GM12864 (cell line): ENCODE measurements at regions not wholly inside any gene's neighbourhood (a gene's known extent, or its start where the extent isn't known, plus 50 kb on each side); places are given as distances from the start of the nearest gene placed in this dataset.
"Not testable (repeated sequence)": the region's sequence is repeated elsewhere in the genome, so short reads cannot be mapped to it uniquely, and the experiment has no call there.

ENCODE experiments used
- DNase-seq: peaks from one replicate; pipeline ENCODE4 v3.0.0-alpha.2; 2011; ENCODE audit warnings: low read depth
- H3K4me3 ChIP-seq: 2 replicates; pipeline ENCODE4 v1.5.1; 2011; ENCODE audit warnings: mild to moderate bottlenecking, low read depth, low read length, control low read depth
- CTCF ChIP-seq: IDR thresholded peaks from 2 replicates; pipeline ENCODE4 v1.5.1; 2011; ENCODE audit warnings: low read depth, mild to moderate bottlenecking, moderate library complexity, low read length, control low read depth, inconsistent platforms; ENCODE audit errors: missing control alignments

DNA sequence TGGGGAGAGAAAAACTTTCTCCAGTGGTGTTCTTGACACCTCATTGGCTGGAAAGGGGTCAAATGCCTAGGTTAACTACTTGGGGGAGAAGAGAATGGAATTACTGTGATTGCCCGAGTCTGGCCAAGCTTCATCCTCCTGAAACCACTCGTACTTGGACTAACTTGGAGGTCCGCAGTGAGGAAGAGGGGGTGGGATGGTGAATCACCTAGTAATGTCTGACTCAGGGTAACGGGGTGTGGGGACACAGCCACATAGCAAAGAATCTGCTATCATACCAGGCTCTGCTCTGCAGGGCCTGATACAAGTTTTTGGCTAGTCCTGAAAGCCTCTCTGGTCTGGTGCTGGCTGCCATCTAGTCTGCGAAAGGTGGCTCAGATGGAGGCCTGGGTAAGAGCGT, 190.9 kb downstream of the RPS24 start:
- TF ChIP-seq CTCF: no peak
- H3K4me3 ChIP-seq: no peak overlapping the region
- DNase-seq: no peak

GRCh38 chr10:78225594-78225993, 191.9 kb downstream of the RPS24 start:
- no peak for TF ChIP-seq CTCF
- no peak overlapping the region for H3K4me3 ChIP-seq
- no peak for DNase-seq

- no peak overlapping the region for H3K4me3 ChIP-seq
- no peak for TF ChIP-seq CTCF
- DNase-seq: no peak
Observed at GRCh38 chr10:78229489-78229888, 195.8 kb downstream of the RPS24 start.

GRCh38 chr10:78229950-78230675, 196.4 kb downstream of the RPS24 start:
- no peak for DNase-seq
- no peak overlapping the region for H3K4me3 ChIP-seq
- TF ChIP-seq CTCF: no peak

- H3K4me3 ChIP-seq: no peak overlapping the region
- TF ChIP-seq CTCF: no peak
- no peak for DNase-seq
Observed at GRCh38 chr10:78231327-78231726, 197.7 kb downstream of the RPS24 start.

DNA sequence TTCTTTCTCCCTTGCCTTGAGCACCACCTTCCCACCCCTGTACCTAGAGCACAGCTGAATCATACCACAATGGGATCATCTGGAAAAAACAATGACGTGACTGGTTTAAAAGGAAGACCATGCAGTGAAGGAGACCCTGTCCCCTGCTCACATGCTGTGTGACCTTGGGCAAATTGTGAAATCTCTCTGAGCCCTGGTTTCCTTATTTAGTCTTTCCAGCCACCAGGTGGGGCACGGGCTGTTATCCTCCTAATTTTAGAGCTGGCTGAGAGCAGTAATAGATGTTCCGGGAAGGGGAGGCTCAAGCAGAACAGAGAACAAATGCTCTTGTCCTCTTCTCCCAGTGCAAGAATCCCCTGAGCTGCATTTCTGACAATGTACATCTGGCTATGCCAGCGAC, 198.3 kb downstream of the RPS24 start:
- peak; percentile 6 for TF ChIP-seq CTCF
- no peak for DNase-seq
- H3K4me3 ChIP-seq: no peak overlapping the region

GRCh38 chr10:78236416-78237015, 202.9 kb downstream of the RPS24 start:
- H3K4me3 ChIP-seq: no peak overlapping the region
- no peak for TF ChIP-seq CTCF
- DNase-seq: no peak

DNA sequence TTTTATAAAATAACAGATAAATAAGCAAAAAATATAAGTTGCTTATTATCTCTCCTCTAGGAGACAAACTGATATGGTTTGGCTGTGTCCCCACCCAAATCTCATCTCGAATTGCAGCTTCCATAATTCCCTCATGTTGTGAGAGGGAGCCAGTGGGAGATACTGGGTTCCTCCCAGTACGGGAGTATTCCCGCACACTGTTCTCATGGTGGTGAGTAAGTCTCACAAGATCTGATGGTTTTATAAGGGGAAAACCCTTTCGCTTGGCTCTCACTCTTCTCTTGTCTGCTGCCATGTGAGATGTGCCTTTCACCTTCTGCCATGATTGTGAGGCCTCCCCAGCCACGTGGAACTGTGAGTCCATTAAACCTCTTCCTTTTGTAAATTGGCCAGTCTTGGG, 204.3 kb downstream of the RPS24 start:
- not testable (repeated sequence) for H3K4me3 ChIP-seq, DNase-seq
